ENCODE measurements at regions not wholly inside any gene's neighbourhood (a gene's known extent, or its start where the extent isn't known, plus 50 kb on each side); places are given as distances from the start of the nearest gene placed in this dataset.

- peak; percentile 59 for DNase-seq (ENCODE audit: low spot score)
These were observed 90.1 kb downstream of the ERCC5 start for GRCh38 chr13:102935896-102936321.

GRCh38 chr13:102933523-102933922 lies 87.7 kb downstream of the ERCC5 start:
- DNase-seq (ENCODE audit: low spot score), result no peak

- DNase-seq (ENCODE audit: low spot score), result no peak
These were observed 87.3 kb downstream of the ERCC5 start for GRCh38 chr13:102933122-102933521.

- DNase-seq (ENCODE audit: low spot score), result no peak
These were observed 86.5 kb downstream of the ERCC5 start for GRCh38 chr13:102932331-102932730.

GRCh38 chr13:102930566-102930965 lies 84.7 kb downstream of the ERCC5 start:
- DNase-seq (ENCODE audit: low spot score), result no peak

GRCh38 chr13:102928941-102929675 lies 83.3 kb downstream of the ERCC5 start:
- DNase-seq (ENCODE audit: low spot score), result no peak
